Uterus (tissue), 3 donors: ENCODE measurements at regions not wholly inside any gene's neighbourhood (a gene's known extent, or its start where the extent isn't known, plus 50 kb on each side); places are given as distances from the start of the nearest gene placed in this dataset.

Experiments
- DNase-seq, 2 donors: peaks; one replicate each; pipeline ENCODE4 v3.0.0-alpha.2; 2019 to 2020
- H3K27ac ChIP-seq, 2 donors: fragments of 200-600 bp; sonication (generic); 1 replicate in 1 of 2; 2 replicates in 1 of 2; pipeline ENCODE4 v1.5.1; 2016 to 2018
- H3K27me3 ChIP-seq, 2 donors: fragments of 200-600 bp; sonication (generic); one replicate each; pipeline ENCODE4 v1.5.1; 2018 to 2019; ENCODE audit warnings: control low read depth in 1 of 2
- H3K36me3 ChIP-seq, 2 donors: fragments of 200-600 bp; sonication (generic); one replicate each; pipeline ENCODE4 v1.5.1; 2019; ENCODE audit warnings: control low read depth in 1 of 2
- H3K4me1 ChIP-seq, 2 donors: fragments of 200-600 bp; sonication (generic); one replicate each; pipeline ENCODE4 v1.5.1; 2018 to 2019; ENCODE audit warnings: control low read depth in 1 of 2
- H3K4me3 ChIP-seq, 2 donors: fragments of 200-600 bp; sonication (generic); 1 replicate in 1 of 2; 2 replicates in 1 of 2; pipeline ENCODE4 v1.5.1; 2018 to 2019; ENCODE audit warnings: mild to moderate bottlenecking in 1 of 2
- H3K9me3 ChIP-seq, 2 donors: fragments of 200-600 bp; sonication (generic); one replicate each; pipeline ENCODE4 v1.5.1; 2019; ENCODE audit warnings: control low read depth in 1 of 2
- POLR2A ChIP-seq, 2 donors: fragments of 450-650 bp; IDR thresholded peaks; one replicate each; pipeline ENCODE4 v1.6.1; 2016; ENCODE audit warnings: antibody characterized with exemption in 2 of 2, mild to moderate bottlenecking in 1 of 2, moderate library complexity in 1 of 2
- intact Hi-C: fragments of 100-400 bp; cut with DNase I; formaldehyde crosslinking; loops from one replicate; pipeline ENCODE4 v1.15.1; 2023; ENCODE audit warnings: low total_unique reads
- TF ChIP-seq, protein P1 (sequence below), 4 experiments: fragments of 200-600 bp in 2 of 4; fragments of 450-650 bp in 2 of 4; sonication (generic) in 2 of 4; IDR thresholded peaks; one replicate each; pipeline ENCODE4 v1.5.1; 2016 to 2019; ENCODE audit warnings: antibody characterized with exemption in 4 of 4, mild to moderate bottlenecking in 2 of 4, moderate library complexity in 1 of 4
- donor health status: DM: yes; HTN: yes; CAD: no.

DNA sequence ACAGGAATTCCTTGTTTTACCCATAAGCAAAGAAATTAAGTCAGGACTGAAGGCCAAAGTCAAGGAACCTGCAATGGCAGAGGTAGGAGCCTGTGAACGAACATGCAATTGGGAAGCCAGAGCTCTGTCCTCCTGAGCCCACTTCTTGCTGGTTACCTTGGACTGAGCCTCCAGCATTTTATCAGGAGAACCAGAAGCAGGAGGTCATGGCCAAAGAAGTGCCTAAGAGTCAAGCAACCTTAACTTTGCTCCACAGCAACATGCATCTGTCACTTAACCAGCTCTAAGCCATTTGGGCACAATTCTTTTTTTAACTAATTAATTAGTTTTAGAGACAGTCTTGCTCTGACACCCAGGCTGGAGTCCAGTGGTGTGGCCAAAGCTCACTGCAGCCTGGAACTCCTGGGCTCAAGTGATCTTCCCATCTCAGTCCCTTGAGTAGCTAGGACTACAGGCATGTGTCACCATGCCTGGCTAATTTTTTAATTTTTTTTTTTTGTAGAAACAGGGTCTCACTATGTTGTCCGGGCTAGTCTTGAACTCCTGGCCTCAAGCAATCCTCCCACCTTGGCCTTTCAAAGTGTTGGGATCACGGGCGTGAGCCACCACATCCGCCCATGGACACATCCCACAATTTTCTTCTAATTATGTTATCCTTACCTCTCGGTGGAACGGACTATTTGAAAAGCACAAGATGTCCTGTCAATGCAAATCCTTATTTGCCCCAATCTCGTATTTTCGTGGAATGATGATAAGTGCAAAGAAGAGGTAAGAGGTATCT, 334.2 kb downstream of the CD83 start:
- intact Hi-C loops = no loop called here
- H3K4me1 ChIP-seq = no peaks in the 10 kb centered on the region
- no peak overlapping the region for H3K4me3 ChIP-seq
- H3K27ac ChIP-seq = no peak overlapping the region
- no peaks in the 10 kb centered on the region for H3K36me3 ChIP-seq
- H3K9me3 ChIP-seq = no peaks in the 10 kb centered on the region
- DNase-seq = no peak
- TF ChIP-seq, protein P1, sequence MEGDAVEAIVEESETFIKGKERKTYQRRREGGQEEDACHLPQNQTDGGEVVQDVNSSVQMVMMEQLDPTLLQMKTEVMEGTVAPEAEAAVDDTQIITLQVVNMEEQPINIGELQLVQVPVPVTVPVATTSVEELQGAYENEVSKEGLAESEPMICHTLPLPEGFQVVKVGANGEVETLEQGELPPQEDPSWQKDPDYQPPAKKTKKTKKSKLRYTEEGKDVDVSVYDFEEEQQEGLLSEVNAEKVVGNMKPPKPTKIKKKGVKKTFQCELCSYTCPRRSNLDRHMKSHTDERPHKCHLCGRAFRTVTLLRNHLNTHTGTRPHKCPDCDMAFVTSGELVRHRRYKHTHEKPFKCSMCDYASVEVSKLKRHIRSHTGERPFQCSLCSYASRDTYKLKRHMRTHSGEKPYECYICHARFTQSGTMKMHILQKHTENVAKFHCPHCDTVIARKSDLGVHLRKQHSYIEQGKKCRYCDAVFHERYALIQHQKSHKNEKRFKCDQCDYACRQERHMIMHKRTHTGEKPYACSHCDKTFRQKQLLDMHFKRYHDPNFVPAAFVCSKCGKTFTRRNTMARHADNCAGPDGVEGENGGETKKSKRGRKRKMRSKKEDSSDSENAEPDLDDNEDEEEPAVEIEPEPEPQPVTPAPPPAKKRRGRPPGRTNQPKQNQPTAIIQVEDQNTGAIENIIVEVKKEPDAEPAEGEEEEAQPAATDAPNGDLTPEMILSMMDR (IDR thresholded peaks at IDR 0.05) = no peak
- no peak for TF ChIP-seq POLR2A (IDR thresholded peaks at IDR 0.05)
- no peaks in the 10 kb centered on the region for H3K27me3 ChIP-seq

GRCh38 chr6:14452567-14453527, 335.3 kb downstream of the CD83 start:
- H3K4me1 ChIP-seq = no peaks in the 10 kb centered on the region
- intact Hi-C loops = no loop called here
- H3K36me3 ChIP-seq = no peaks in the 10 kb centered on the region
- no peaks in the 10 kb centered on the region for H3K9me3 ChIP-seq
- no peak for TF ChIP-seq POLR2A (IDR thresholded peaks at IDR 0.05)
- no peak overlapping the region for H3K27ac ChIP-seq
- H3K4me3 ChIP-seq = no peak overlapping the region
- no peak for DNase-seq
- H3K27me3 ChIP-seq = no peaks in the 10 kb centered on the region

- Histone ChIP-seq H3K9me3 (no peaks in the 10 kb centered on the region), H3K4me3 (no peak overlapping the region), H3K4me1 (no peaks in the 10 kb centered on the region), H3K27ac (no peak overlapping the region), H3K36me3 (no peaks in the 10 kb centered on the region), H3K27me3 (no peaks in the 10 kb centered on the region)
- TF ChIP-seq POLR2A (IDR thresholded peaks at IDR 0.05) = no peak
- TF ChIP-seq, protein P1 (IDR thresholded peaks at IDR 0.05) = no peak
- DNase-seq = no peak
- intact Hi-C loops = no loop called here
These were observed 336.3 kb downstream of the CD83 start for GRCh38 chr6:14453712-14454472.

DNA sequence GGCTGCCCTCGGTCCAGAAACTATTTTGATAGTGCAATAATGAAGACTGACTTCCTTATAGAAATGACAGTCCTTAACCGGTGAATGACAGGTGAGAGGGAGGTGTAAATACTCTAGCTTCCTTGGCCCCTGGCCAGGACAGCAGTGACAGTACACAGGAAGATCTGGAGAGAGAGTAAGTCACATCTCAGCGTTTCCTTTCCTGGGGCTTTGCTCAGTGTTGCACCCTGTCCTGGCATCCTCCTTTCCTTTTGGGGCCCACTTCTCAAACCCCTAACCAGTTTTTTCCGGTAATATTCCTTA, 336.9 kb downstream of the CD83 start:
- H3K27me3 ChIP-seq = no peaks in the 10 kb centered on the region
- H3K27ac ChIP-seq = no peak overlapping the region
- no peak for DNase-seq
- H3K4me3 ChIP-seq = no peak overlapping the region
- no peaks in the 10 kb centered on the region for H3K36me3 ChIP-seq
- H3K9me3 ChIP-seq = no peaks in the 10 kb centered on the region
- no peak for TF ChIP-seq POLR2A (IDR thresholded peaks at IDR 0.05)
- TF ChIP-seq, protein P1 (IDR thresholded peaks at IDR 0.05) = no peak
- intact Hi-C loops = no loop called here
- H3K4me1 ChIP-seq = no peaks in the 10 kb centered on the region

DNA sequence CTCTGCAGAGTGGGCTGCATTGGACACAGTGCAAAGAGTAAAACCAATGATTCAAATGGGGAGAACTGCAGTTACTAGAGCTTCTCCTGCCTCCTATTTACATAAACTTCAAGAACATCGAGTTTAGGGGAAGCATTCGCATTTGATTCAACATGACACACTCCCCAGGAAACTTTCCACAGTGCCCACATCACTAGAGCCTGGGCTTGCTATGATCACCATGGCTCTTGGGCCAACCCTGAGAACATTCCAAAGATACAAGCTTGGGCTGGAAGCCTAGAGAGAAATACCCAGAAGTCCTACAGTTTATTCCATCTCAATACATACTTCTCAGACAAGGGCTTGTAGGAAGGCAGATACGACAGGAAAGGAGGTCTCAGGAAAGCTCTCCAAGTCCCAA, 337.9 kb downstream of the CD83 start:
- Histone ChIP-seq H3K4me1 (no peaks in the 10 kb centered on the region), H3K9me3 (no peaks in the 10 kb centered on the region), H3K4me3 (no peak overlapping the region), H3K27ac (no peak overlapping the region), H3K36me3 (no peaks in the 10 kb centered on the region), H3K27me3 (no peaks in the 10 kb centered on the region)
- no peak for DNase-seq
- no peak for TF ChIP-seq POLR2A (IDR thresholded peaks at IDR 0.05)
- TF ChIP-seq, protein P1 (IDR thresholded peaks at IDR 0.05) = no peak
- intact Hi-C loops = no loop called here
